K562 (cell line): ENCODE measurements at regions not wholly inside any gene's neighbourhood (a gene's known extent, or its start where the extent isn't known, plus 50 kb on each side); places are given as distances from the start of the nearest gene placed in this dataset.

Source experiments
- ATAC-seq: fragments of 200-7000 bp; cut with Tn5 transposase; 3 replicates; pipeline ENCODE4 v1.9.1; 2020; ENCODE audit warnings: moderate library complexity
- BruUV-seq: library from RNA; stranded (reverse); fragments of 400-500 nt; replicated peaks from 2 replicates; lab custom pipeline; 2021; lab: Mats Ljungman, UMichigan
- CTCF ChIA-PET: fragments of 300-600 bp; formaldehyde crosslinking; extraction: SDS; loops from one replicate; lab custom pipeline; 2021; ENCODE audit warnings: low intra/inter-chr PET ratio; lab: Yijun Ruan, JAX
- POLR2A ChIA-PET: fragments of 300-600, 350-650 bp; sonication (Branson Sonifier 250); formaldehyde crosslinking; extraction: SDS; loops from one replicate; lab custom pipeline; 2021; ENCODE audit warnings: antibody characterized with exemption, inconsistent platforms; lab: Yijun Ruan, JAX
- DNase-seq, 4 experiments: peaks; one replicate each; pipeline versions ENCODE4 v3.0.0 to v3.0.0-alpha.2; 2011 to 2018; ENCODE audit warnings: low spot score in 3 of 4, mixed read lengths in 3 of 4; ENCODE audit errors: extremely low read depth in 1 of 4
- FAIRE-seq: peaks from 2 replicates; lab custom pipeline; 2011; peaks lifted over from hg19 to GRCh38; lab: Jason Lieb, UNC
- H2AFZ ChIP-seq: 2 replicates; pipeline ENCODE4 v1.6.0; 2011; ENCODE audit warnings: low read depth, low read length, control low read depth, inconsistent platforms
- H3K27ac ChIP-seq: fragments of 200-600 bp; 3 replicates; pipeline ENCODE4 v1.8.0; 2011; ENCODE audit warnings: low read depth, mild to moderate bottlenecking, control low read depth, inconsistent platforms, low read length, moderate library complexity, mixed read lengths; ENCODE audit errors: extremely low read depth
- H3K27me3 ChIP-seq, 2 experiments: fragments of 300-600 bp in 1 of 2; 2 replicates in 1 of 2; 3 replicates in 1 of 2; pipeline versions ENCODE4 v1.6.0 to v1.8.0; 2011; ENCODE audit warnings: inconsistent platforms in 2 of 2, low read length in 2 of 2, mild to moderate bottlenecking in 1 of 2, mixed read lengths in 1 of 2, moderate library complexity in 1 of 2; ENCODE audit not compliant: control insufficient read depth in 2 of 2, insufficient read depth in 2 of 2
- H3K36me3 ChIP-seq: fragments of 300-600 bp; 3 replicates; pipeline ENCODE4 v1.8.0; 2011; ENCODE audit warnings: mild to moderate bottlenecking, low read length, inconsistent platforms; ENCODE audit not compliant: control insufficient read depth, insufficient read depth
- H3K4me1 ChIP-seq, 2 experiments: fragments of 200-600 bp in 1 of 2; replicated peaks in 1 of 2; 2 replicates in 1 of 2; 3 replicates in 1 of 2; pipeline versions ENCODE4 v1.5.1 to v1.8.0; 2011; ENCODE audit warnings: inconsistent platforms in 2 of 2, low read length in 2 of 2, mild to moderate bottlenecking in 1 of 2, mixed read lengths in 1 of 2, moderate library complexity in 1 of 2; ENCODE audit not compliant: control insufficient read depth in 2 of 2, insufficient read depth in 2 of 2
- H3K4me2 ChIP-seq: 2 replicates; pipeline ENCODE4 v1.6.1; 2011; ENCODE audit warnings: low read length, control low read depth, inconsistent platforms, mixed read lengths; ENCODE audit not compliant: insufficient read depth
- H3K4me3 ChIP-seq: fragments of 200-600 bp; sonication (generic), shearing (Covaris generic); 2 replicates; pipeline ENCODE4 v1.5.1; 2016; ENCODE audit warnings: control low read depth, inconsistent platforms
- H3K79me2 ChIP-seq: fragments of 200-600 bp; 3 replicates; pipeline ENCODE4 v1.8.0; 2011; ENCODE audit warnings: low read length, inconsistent platforms; ENCODE audit not compliant: control insufficient read depth, insufficient read depth
- H3K9ac ChIP-seq, 2 experiments: 2 replicates each; pipeline versions ENCODE4 v1.6.0 to v1.6.1; 2011; ENCODE audit warnings: low read depth in 2 of 2, low read length in 2 of 2, control low read depth in 1 of 2, inconsistent platforms in 1 of 2, mild to moderate bottlenecking in 1 of 2, mixed read lengths in 1 of 2; ENCODE audit not compliant: insufficient read depth in 1 of 2
- H3K9me1 ChIP-seq: one replicate; pipeline ENCODE4 v1.6.0; 2011; ENCODE audit warnings: inconsistent platforms, mild to moderate bottlenecking, low read length, moderate library complexity; ENCODE audit not compliant: control insufficient read depth, insufficient read depth
- H3K9me3 ChIP-seq: replicated peaks from 2 replicates; pipeline ENCODE4 v1.5.1; 2011; ENCODE audit warnings: low read depth, low read length, inconsistent platforms; ENCODE audit not compliant: control insufficient read depth, insufficient read depth
- H4K20me1 ChIP-seq: replicated peaks from 2 replicates; pipeline ENCODE4 v1.6.1; 2011; ENCODE audit warnings: low read length, inconsistent platforms, mixed read lengths; ENCODE audit not compliant: control insufficient read depth, insufficient read depth
- FOXK2 ChIP-seq, 2 experiments: fragments of 450-650 bp; IDR thresholded peaks in 1 of 2; conservative IDR thresholded peaks in 1 of 2; 2 replicates each; pipeline ENCODE4 v1.6.1; 2016; ENCODE audit warnings: low read depth in 2 of 2, mild to moderate bottlenecking in 1 of 2
- MTA1 ChIP-seq: fragments of 450-650 bp; IDR thresholded peaks from 2 replicates; pipeline ENCODE4 v1.6.1; 2017; ENCODE audit warnings: borderline replicate concordance
- MXI1 ChIP-seq: IDR thresholded peaks from 2 replicates; pipeline ENCODE4 v1.6.1; 2011; ENCODE audit warnings: low read depth, mild to moderate bottlenecking, improper control_type of control experiment, low read length
- MYBL2 ChIP-seq, 2 experiments: fragments of 450-650 bp in 1 of 2; sonication (generic) in 1 of 2; formaldehyde crosslinking in 1 of 2; IDR thresholded peaks; 2 replicates each; pipeline versions ENCODE4 v1.6.1 to v1.8.1; 2017 to 2022; ENCODE audit warnings: borderline replicate concordance in 1 of 2, inconsistent platforms in 1 of 2, low read depth in 1 of 2, mild to moderate bottlenecking in 1 of 2, missing genetic modification reagents in 1 of 2, moderate library complexity in 1 of 2
- NBN ChIP-seq: fragments of 450-650 bp; IDR thresholded peaks from 2 replicates; pipeline ENCODE4 v1.6.1; 2016; ENCODE audit warnings: low read depth, mild to moderate bottlenecking
- SMARCC2 ChIP-seq: fragments of 450-650 bp; IDR thresholded peaks from 2 replicates; pipeline ENCODE4 v1.6.1; 2017; ENCODE audit warnings: antibody characterized with exemption, moderate library complexity, mild to moderate bottlenecking, low read depth
- SPI1 ChIP-seq: IDR thresholded peaks from 2 replicates; pipeline ENCODE4 v1.6.1; 2011; ENCODE audit warnings: low read depth, low read length, control low read depth, borderline replicate concordance
- ZNF277 ChIP-seq: fragments of 250-450 bp; sonication (Bioruptor Pico); IDR thresholded peaks from 2 replicates; pipeline ENCODE4 v1.8.0; 2022; ENCODE audit warnings: inconsistent platforms, mild to moderate bottlenecking, moderate library complexity, borderline replicate concordance
- ZNF77 ChIP-seq: fragments of 250-450 bp; sonication (Bioruptor Pico); IDR thresholded peaks from 2 replicates; pipeline ENCODE4 v1.5.0; 2020
- WGBS: fragments of 100-300 bp; shearing (Covaris generic); methylation state at CpG from one replicate; pipeline ENCODE4 v1.1.6; 2016; ENCODE audit warnings: low coverage, mixed read lengths; ENCODE audit not compliant: insufficient coverage; ENCODE audit errors: missing lambda C conversion rate; 5-methylcytosine and 5-hydroxymethylcytosine counted together
- in situ Hi-C: fragments of 300-500 bp; cut with MboI; formaldehyde crosslinking; loops from 4 replicates; pipeline ENCODE4 v1.15.0; 2018; ENCODE audit warnings: inconsistent platforms, mixed read lengths
- intact Hi-C: fragments of 100-400 bp; cut with micrococcal nuclease; formaldehyde crosslinking; loops from 2 replicates; pipeline ENCODE4 v1.14.2; 2022

- POLR2A ChIA-PET, result no interaction called here
- H3K79me2 ChIP-seq, result no peaks in the 10 kb centered on the region
- intact Hi-C loops, result no loop called here
- ATAC-seq (no peak), DNase-seq (no peak)
- no peak for TF ChIP-seq MXI1
- no peak for TF ChIP-seq SPI1
- TF ChIP-seq MYBL2 (IDR thresholded peaks at IDR 0.05; ENCODE audit: low read depth), result no peak
- no peak for TF ChIP-seq MYBL2 (CRISPR knock-in tag; IDR thresholded peaks at IDR 0.05; ENCODE audit: borderline replicate concordance)
- no peak for TF ChIP-seq SMARCC2
- TF ChIP-seq ZNF277 (CRISPR knock-in tag), result no peak
- no peak for TF ChIP-seq FOXK2 (conservative IDR thresholded peaks at IDR 0.05 in 1 of 2, IDR thresholded peaks at IDR 0.05 in 1 of 2; ENCODE audit: low read depth in 2 of 2)
- no peak for TF ChIP-seq ZNF77 (CRISPR knock-in tag)
- no peak for TF ChIP-seq NBN
- no peak for TF ChIP-seq MTA1
- TF ChIP-seq, all 486 proteins: peak for 0
- Histone ChIP-seq H3K9me3 (no peaks in the 10 kb centered on the region), H2AFZ (no peak overlapping the region), H3K4me1 (no peaks in the 10 kb centered on the region), H3K9me1 (no peaks in the 10 kb centered on the region), H3K4me2 (no peak overlapping the region), H3K27me3 (no peaks in the 10 kb centered on the region), H3K36me3 (no peaks in the 10 kb centered on the region), H4K20me1 (no peaks in the 10 kb centered on the region), H3K27ac (no peak overlapping the region), H3K4me3 (no peak overlapping the region), H3K9ac (no peak overlapping the region)
- FAIRE-seq, result no peak
- in situ Hi-C loops, result no loop called here
- no TSS peak for BruUV-seq
- CTCF ChIA-PET, result no interaction called here
- WGBS, result 0% methylated on average over 1 of the region's 1 CpG
Measured at GRCh38 chr4:162685410-162685809, 481.3 kb downstream of the NAF1 start.
